Stimulated activated CD8-positive, alpha-beta memory T cell treated with anti-CD3 and anti-CD28 coated beads, Interleukin-12 subunit alpha, Interleukin-12 subunit beta, amount 100 ng/mL, for 24 hours (primary cell): ENCODE measurements at regions not wholly inside any gene's neighbourhood (a gene's known extent, or its start where the extent isn't known, plus 50 kb on each side); places are given as distances from the start of the nearest gene placed in this dataset.

Experiments
- DNase-seq: peaks from one replicate; pipeline ENCODE4 v3.0.0-alpha.2; 2020; ENCODE audit errors: extremely low read depth

- DNase-seq: no peak
Measured at GRCh38 chr13:104869501-104869900, 1666.0 kb downstream of the EFNB2 start.

GRCh38 chr13:104868806-104869205 is 1666.7 kb downstream of the EFNB2 start:
- DNase-seq: no peak

- no peak for DNase-seq
Measured at GRCh38 chr13:104855581-104855980, 1679.9 kb downstream of the EFNB2 start.

GRCh38 chr13:104854698-104855097 is 1680.8 kb downstream of the EFNB2 start:
- DNase-seq: no peak

- no peak for DNase-seq
Measured at GRCh38 chr13:104854007-104854406, 1681.5 kb downstream of the EFNB2 start.

- no peak for DNase-seq
Measured at GRCh38 chr13:104847922-104848321, 1687.5 kb downstream of the EFNB2 start.

- DNase-seq: no peak
Measured at GRCh38 chr13:104843401-104843800, 1692.1 kb downstream of the EFNB2 start.

- no peak for DNase-seq
Measured at GRCh38 chr13:104841110-104841509, 1694.4 kb downstream of the EFNB2 start.

GRCh38 chr13:104837756-104838155 is 1697.7 kb downstream of the EFNB2 start:
- no peak for DNase-seq

- DNase-seq: no peak
Measured at GRCh38 chr13:104833221-104833620, 1702.2 kb downstream of the EFNB2 start.

GRCh38 chr13:104832231-104832630 is 1703.2 kb downstream of the EFNB2 start:
- no peak for DNase-seq

- no peak for DNase-seq
Measured at GRCh38 chr13:104831831-104832230, 1703.6 kb downstream of the EFNB2 start.

GRCh38 chr13:104823709-104824108 is 1711.8 kb downstream of the EFNB2 start:
- no peak for DNase-seq

- no peak for DNase-seq
Measured at GRCh38 chr13:104823071-104823470, 1712.4 kb downstream of the EFNB2 start.

- no peak for DNase-seq
Measured at GRCh38 chr13:104817271-104817670, 1718.2 kb downstream of the EFNB2 start.

GRCh38 chr13:104816726-104817125 is 1718.7 kb downstream of the EFNB2 start:
- no peak for DNase-seq

GRCh38 chr13:104810242-104810641 is 1725.2 kb downstream of the EFNB2 start:
- DNase-seq: no peak

GRCh38 chr13:104809483-104809882 is 1726.0 kb downstream of the EFNB2 start:
- no peak for DNase-seq

- DNase-seq: no peak
Measured at GRCh38 chr13:104805346-104805745, 1730.1 kb downstream of the EFNB2 start.

GRCh38 chr13:104799152-104799551 is 1732.9 kb upstream of the SLC10A2 start:
- DNase-seq: no peak

- no peak for DNase-seq
Measured at GRCh38 chr13:104798486-104798885, 1732.3 kb upstream of the SLC10A2 start.

- DNase-seq: no peak
Measured at GRCh38 chr13:104796581-104796980, 1730.4 kb upstream of the SLC10A2 start.

- no peak for DNase-seq
Measured at GRCh38 chr13:104785952-104786351, 1719.7 kb upstream of the SLC10A2 start.

- DNase-seq: no peak
Measured at GRCh38 chr13:104784891-104785290, 1718.7 kb upstream of the SLC10A2 start.

- no peak for DNase-seq
Measured at GRCh38 chr13:104782741-104783140, 1716.5 kb upstream of the SLC10A2 start.
